AG20443 (cell line): ENCODE measurements at regions not wholly inside any gene's neighbourhood (a gene's known extent, or its start where the extent isn't known, plus 50 kb on each side); places are given as distances from the start of the nearest gene placed in this dataset.

Experiments used
- DNase-seq: peaks from one replicate; pipeline ENCODE4 v3.0.0; 2012; ENCODE audit warnings: low spot score, mixed read lengths

DNA sequence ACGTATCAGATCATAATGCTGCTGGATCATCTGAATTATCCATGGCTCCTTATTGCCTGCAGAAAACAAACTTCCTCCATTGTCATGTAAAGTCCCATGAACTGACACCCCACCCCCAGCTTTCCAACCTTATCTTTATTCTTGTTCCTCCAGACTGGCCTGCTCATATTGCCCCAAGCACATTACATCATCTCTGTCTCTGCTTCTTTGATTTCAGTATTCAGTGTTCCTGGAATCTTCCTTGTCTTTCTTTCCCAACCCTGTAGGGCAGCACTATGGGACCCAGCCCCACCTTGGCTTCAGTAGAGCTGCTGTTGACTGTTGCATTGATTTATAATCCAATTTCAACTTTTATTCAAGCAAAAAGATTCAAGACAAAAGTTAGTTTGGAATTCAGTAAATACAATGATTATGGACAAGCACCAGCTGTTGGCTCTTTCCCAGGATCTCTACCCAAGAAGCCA, 187.5 kb upstream of the ECI2 start:
- DNase-seq, result no peak

- DNase-seq, result no peak
Measured at GRCh38 chr6:4322134-4322845, 186.9 kb upstream of the ECI2 start.

GRCh38 chr6:4320860-4321259, 185.5 kb upstream of the ECI2 start:
- peak; percentile 61 for DNase-seq

GRCh38 chr6:4319981-4320683, 184.8 kb upstream of the ECI2 start:
- no peak for DNase-seq

DNA sequence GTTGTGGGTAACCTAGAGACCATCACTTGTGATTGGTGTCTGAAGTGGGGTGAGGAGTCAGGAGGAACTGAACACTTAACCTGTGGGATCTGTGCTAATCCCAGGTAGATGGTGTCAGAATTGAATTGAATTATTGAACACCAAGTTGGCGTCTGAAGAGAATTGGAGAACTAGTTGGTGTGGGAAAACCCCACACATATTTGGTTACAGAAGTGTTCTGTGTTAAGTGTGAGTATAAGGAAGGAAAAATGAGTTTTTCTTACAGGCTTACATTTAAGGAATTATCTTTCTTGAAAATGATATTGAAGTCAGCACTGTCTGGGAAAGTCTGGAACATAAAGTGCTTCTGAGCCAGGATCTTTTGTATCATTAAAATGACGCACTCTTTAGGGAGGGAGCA, 182.9 kb upstream of the ECI2 start:
- DNase-seq, result no peak

- peak; percentile 78 for DNase-seq
Measured at GRCh38 chr6:4316867-4317400, 181.6 kb upstream of the ECI2 start.

DNA sequence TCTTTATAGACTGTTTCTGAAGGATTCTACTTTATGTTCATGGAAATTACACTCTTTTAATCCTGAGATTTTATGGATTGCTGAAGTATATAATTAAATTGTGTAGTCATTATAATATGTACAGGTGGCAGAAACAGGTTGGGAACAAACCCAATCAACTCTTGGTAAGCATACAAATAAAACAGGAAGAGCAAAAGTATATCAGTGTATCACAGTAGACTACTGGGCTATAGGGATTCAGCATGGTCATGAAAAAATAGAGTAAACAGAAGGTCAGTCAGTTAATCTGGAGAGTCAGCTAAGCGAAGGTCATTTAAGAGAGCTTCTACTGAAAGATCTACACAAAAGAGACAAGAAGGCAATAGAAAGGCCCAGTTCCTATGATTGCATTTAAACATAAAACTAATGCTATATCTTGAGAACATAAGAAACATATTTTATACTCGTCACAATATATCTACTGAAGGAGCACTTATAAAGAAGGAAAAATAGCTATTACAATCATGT, 178.9 kb upstream of the ECI2 start:
- no peak for DNase-seq

GRCh38 chr6:4313044-4313686, 177.8 kb upstream of the ECI2 start:
- DNase-seq, result peak; percentile 84

GRCh38 chr6:4311976-4312860, 176.8 kb upstream of the ECI2 start:
- DNase-seq, result no peak

DNA sequence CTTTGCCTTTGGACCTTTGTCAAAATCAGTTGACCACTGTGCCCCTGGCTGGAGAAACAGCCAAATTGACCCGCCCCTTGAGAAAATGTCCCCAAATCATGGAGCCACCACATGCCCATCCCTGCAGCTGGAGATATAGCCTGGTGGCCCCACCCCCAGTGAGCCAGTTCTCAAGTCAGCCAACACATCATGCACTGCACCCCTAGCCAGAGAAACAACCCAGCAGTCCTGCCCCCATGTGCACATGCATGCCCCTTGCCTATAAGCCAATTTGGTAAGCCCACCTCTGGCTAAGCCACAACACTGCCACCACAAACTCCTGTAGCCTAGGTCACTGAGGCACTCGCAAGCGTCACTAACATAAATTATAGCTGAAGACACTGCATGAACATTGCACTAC, 174.2 kb upstream of the ECI2 start:
- no peak for DNase-seq

GRCh38 chr6:4308364-4308763, 173.0 kb upstream of the ECI2 start:
- DNase-seq, result no peak

DNA sequence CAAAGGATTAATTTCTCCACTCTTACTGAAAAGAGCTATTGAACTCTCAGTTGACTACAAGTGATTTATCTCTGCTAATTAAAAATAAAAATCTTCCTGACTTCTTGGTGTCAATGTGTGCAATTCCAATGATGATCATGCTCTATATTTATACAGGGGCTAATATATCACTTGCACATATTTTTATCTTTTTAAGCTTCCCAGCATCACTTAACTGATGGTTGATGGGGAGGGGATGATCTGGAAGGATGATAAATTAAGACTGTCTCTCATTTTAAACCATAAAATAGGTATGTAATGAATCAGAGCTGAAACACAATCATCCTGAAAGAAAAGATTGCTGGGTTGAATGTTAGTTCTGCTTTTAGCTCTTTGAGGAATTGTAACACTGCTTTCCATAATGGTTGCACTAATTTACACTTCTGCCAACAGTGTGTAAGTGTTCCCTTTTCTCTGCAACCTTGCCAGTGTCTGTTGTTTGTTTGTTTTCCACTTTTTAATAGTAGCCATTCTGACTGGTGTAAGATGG, 169.6 kb upstream of the ECI2 start:
- no peak for DNase-seq

GRCh38 chr6:4303638-4304037, 168.3 kb upstream of the ECI2 start:
- DNase-seq, result no peak

- DNase-seq, result no peak
Measured at GRCh38 chr6:4302524-4302923, 167.1 kb upstream of the ECI2 start.

DNA sequence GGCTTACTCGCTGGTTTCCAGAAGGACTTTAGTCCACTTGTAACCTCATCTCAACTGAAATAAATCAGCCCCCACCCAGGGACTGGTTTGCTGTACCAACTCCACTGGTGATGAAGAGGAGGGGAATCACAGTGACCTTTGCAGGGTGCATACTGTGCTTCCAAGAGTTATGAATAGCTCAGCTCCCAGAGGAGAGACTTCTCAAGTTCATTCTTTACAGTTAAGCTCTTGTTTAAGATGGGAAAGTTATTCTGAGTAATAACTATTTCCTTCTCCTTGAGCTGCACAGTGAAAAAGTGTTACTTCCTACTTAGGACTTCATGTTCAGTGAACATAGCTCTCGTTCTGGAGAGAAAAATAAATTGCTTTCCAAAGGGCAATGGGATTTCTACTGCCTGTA, 166.5 kb upstream of the ECI2 start:
- DNase-seq, result no peak

- DNase-seq, result no peak
Measured at GRCh38 chr6:4300917-4301316, 165.5 kb upstream of the ECI2 start.

DNA sequence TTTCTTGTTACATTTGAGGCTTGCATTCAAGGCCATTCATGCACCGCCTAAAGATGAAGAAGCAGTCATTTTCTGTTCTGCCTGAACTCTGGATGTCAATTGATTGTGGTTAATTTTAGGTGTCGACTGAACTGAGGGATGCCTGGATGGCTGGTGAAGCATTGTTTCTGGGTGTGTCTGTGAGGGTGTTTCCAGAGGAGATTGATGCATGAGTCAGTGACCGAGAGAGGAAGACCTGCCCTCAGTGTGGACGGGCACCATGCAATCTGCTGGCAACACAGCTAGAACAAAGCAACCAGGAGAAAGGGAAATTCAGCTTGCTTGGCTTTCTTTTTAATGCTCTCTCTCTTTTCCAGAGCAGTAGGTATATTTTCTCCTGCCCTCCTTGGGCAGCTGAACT, 164.1 kb upstream of the ECI2 start:
- no peak for DNase-seq

GRCh38 chr6:4297348-4297747, 162.0 kb upstream of the ECI2 start:
- no peak for DNase-seq

DNA sequence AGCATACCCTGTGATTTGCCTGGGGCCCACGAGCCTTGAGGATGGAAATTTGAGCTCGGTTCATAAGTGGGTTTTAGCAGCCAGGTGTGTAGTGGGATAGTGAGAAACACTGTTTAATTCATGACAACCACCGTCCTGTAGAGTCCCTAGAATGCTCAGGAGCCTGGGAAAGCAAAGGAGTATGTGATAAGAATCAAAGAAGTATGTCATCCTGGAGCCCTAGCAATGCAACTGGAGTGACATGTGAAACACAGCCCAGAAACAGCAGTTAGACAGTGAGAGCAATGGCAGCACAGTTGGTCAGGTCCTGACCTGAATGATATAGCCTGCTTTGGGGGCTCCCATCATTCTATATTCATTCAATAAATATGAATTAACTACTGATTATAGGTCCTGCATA, 161.2 kb upstream of the ECI2 start:
- DNase-seq, result no peak

DNA sequence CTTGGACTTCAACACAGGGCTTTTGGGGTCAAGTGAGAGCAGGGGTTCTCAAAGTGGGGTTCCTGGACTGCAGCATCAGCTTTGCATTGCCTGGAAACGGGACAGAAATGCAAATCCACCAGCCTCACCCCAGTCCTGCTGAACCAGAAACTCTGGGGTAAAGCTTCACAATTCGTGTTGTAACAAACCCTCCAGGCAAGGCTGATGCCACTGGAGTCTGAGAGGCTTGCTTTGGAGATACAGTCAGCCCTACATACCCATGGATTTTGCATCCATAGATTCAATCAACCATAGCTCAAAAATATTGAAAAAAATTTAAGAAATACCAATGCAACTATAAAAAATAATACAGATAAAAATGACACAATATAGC, 160.4 kb upstream of the ECI2 start:
- no peak for DNase-seq

DNA sequence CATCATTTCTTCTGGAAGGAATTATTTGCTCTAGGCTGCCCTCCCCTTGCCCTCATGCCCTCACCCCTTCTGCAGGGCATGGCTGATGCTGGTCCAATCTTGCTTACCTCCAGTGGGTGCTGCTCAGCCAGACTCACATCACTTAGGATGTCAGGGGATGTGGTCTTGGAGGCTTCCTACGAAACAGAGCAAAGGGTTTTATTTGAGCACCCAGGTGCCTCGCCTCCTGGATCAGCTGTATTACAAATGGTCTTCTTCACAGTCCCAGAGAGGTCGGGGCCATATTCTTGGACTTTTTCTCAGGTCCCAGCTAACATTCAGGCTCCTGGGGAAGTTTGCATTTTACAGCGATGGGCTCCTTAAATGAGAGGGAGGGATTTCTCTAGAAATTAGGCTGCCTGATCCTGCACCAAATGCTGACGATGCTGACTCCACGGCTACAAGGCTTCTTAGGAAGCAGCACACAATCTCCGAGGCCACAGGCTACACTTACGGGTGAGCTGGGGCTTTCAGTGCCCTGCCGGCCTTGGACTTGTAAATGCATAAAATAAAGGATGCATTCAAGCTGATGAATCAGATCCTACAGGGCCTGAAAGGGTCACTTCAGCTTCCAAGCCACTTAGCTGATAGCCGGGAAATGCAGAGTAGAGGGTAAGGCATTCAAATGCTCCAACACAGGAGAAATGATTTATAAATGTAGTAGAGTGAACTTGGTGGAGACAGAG, 159.8 kb upstream of the ECI2 start:
- no peak for DNase-seq
